ENCODE measurements at regions not wholly inside any gene's neighbourhood (a gene's known extent, or its start where the extent isn't known, plus 50 kb on each side); places are given as distances from the start of the nearest gene placed in this dataset.

DNA sequence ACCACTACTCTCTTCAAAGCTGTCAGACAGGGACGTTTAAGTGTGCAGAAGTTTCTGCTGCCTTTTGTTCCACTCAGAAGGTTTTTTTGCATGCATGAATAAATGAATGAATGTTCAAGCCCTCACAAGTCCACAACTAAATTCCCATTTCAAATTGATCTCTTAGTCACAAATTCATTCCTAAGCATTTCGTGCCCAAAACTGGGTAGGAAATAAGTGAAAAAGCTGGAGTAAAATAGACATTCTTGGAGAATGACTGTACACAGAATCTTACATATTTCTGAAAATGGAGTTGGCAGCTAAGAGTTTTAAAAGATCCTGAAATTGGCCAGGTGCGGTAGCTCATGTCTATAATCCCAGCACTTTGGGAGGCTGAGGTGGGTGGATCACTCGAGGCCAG is 117.6 kb downstream of the PERP start:
- no peaks in the 10 kb centered on the region for H3K4me1 ChIP-seq (ENCODE audit: control insufficient read depth, insufficient read depth, low read length)
- no peak for ATAC-seq
- H3K36me3 ChIP-seq (ENCODE audit: control insufficient read depth, insufficient read depth, low read length): no peaks in the 10 kb centered on the region
- BruUV-seq (replicated peaks): no TSS peak
- H3K27ac ChIP-seq (ENCODE audit: low read length): no peak overlapping the region
- H3K27me3 ChIP-seq (ENCODE audit: control insufficient read depth, insufficient read depth, low read length): no peaks in the 10 kb centered on the region
- ChIA-PET POLR2A (no interaction called here), CTCF (no interaction called here)
- in situ Hi-C loops (cut with HindIII; ENCODE audit: low pct_unique_long_range_greater_than_20kb, low sequenced_read_pairs) (no loop called here), intact Hi-C loops (cut with micrococcal nuclease; ENCODE audit: unreplicated experiment) (no loop called here)
- no peak overlapping the region for H3K4me3 ChIP-seq (ENCODE audit: low read depth in 2 of 2, low read length in 2 of 2)
- no peaks in the 10 kb centered on the region for H3K9me3 ChIP-seq (ENCODE audit: control insufficient read depth, insufficient read depth, low read depth, low read length)
- no peak for DNase-seq (ENCODE audit: low read depth, low spot score)
- TF ChIP-seq, protein P1, sequence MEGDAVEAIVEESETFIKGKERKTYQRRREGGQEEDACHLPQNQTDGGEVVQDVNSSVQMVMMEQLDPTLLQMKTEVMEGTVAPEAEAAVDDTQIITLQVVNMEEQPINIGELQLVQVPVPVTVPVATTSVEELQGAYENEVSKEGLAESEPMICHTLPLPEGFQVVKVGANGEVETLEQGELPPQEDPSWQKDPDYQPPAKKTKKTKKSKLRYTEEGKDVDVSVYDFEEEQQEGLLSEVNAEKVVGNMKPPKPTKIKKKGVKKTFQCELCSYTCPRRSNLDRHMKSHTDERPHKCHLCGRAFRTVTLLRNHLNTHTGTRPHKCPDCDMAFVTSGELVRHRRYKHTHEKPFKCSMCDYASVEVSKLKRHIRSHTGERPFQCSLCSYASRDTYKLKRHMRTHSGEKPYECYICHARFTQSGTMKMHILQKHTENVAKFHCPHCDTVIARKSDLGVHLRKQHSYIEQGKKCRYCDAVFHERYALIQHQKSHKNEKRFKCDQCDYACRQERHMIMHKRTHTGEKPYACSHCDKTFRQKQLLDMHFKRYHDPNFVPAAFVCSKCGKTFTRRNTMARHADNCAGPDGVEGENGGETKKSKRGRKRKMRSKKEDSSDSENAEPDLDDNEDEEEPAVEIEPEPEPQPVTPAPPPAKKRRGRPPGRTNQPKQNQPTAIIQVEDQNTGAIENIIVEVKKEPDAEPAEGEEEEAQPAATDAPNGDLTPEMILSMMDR (IDR thresholded peaks at IDR 0.05): no peak
- TF ChIP-seq, protein P2, sequence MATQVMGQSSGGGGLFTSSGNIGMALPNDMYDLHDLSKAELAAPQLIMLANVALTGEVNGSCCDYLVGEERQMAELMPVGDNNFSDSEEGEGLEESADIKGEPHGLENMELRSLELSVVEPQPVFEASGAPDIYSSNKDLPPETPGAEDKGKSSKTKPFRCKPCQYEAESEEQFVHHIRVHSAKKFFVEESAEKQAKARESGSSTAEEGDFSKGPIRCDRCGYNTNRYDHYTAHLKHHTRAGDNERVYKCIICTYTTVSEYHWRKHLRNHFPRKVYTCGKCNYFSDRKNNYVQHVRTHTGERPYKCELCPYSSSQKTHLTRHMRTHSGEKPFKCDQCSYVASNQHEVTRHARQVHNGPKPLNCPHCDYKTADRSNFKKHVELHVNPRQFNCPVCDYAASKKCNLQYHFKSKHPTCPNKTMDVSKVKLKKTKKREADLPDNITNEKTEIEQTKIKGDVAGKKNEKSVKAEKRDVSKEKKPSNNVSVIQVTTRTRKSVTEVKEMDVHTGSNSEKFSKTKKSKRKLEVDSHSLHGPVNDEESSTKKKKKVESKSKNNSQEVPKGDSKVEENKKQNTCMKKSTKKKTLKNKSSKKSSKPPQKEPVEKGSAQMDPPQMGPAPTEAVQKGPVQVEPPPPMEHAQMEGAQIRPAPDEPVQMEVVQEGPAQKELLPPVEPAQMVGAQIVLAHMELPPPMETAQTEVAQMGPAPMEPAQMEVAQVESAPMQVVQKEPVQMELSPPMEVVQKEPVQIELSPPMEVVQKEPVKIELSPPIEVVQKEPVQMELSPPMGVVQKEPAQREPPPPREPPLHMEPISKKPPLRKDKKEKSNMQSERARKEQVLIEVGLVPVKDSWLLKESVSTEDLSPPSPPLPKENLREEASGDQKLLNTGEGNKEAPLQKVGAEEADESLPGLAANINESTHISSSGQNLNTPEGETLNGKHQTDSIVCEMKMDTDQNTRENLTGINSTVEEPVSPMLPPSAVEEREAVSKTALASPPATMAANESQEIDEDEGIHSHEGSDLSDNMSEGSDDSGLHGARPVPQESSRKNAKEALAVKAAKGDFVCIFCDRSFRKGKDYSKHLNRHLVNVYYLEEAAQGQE (IDR thresholded peaks at IDR 0.05; ENCODE audit: insufficient read depth in 1 of 2, low read depth in 2 of 2, low read length in 1 of 2): no peak
- TF ChIP-seq TCF7L2 (IDR thresholded peaks at IDR 0.05; ENCODE audit: low read depth, low read length) (no peak), SIN3A (IDR thresholded peaks at IDR 0.05; ENCODE audit: borderline replicate concordance, insufficient read depth, low read depth, low read length) (no peak), POLR2AphosphoS5 (IDR thresholded peaks at IDR 0.05; ENCODE audit: low read depth, low read length) (no peak)

DNA sequence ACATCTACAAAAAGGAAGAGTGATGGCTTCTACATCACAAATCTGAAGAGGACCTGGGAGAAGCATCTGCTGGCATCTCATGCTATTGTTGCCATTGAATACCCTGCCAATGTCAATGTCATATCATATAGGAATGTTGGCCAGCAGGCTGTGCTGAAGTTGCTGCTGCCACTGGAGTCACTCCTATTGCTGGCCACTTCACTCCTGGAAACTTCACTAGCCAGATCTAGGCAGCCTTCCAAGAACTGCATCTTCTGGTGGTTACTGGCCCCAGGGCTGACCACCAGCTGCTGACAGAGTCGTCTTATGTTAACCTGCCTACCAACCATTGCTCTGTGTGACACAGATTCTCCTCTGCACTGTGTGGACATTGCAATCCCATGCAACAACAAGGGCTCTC is 111.8 kb downstream of the PERP start:
- no peak for TF ChIP-seq SIN3A (IDR thresholded peaks at IDR 0.05; ENCODE audit: borderline replicate concordance, insufficient read depth, low read depth, low read length)
- ChIA-PET CTCF (no interaction called here), POLR2A (no interaction called here)
- in situ Hi-C loops (cut with HindIII; ENCODE audit: low pct_unique_long_range_greater_than_20kb, low sequenced_read_pairs): no loop called here
- Histone ChIP-seq H3K4me3 (ENCODE audit: low read depth in 2 of 2, low read length in 2 of 2) (no peak overlapping the region), H3K36me3 (ENCODE audit: control insufficient read depth, insufficient read depth, low read length) (no peaks in the 10 kb centered on the region), H3K9me3 (ENCODE audit: control insufficient read depth, insufficient read depth, low read depth, low read length) (no peaks in the 10 kb centered on the region), H3K4me1 (ENCODE audit: control insufficient read depth, insufficient read depth, low read length) (no peaks in the 10 kb centered on the region), H3K27me3 (ENCODE audit: control insufficient read depth, insufficient read depth, low read length) (no peaks in the 10 kb centered on the region), H3K27ac (ENCODE audit: low read length) (no peak overlapping the region)
- intact Hi-C loops (cut with micrococcal nuclease; ENCODE audit: unreplicated experiment): no loop called here
- DNase-seq (ENCODE audit: low read depth, low spot score) (no peak), ATAC-seq (no peak)
- no TSS peak for BruUV-seq (replicated peaks)

DNA sequence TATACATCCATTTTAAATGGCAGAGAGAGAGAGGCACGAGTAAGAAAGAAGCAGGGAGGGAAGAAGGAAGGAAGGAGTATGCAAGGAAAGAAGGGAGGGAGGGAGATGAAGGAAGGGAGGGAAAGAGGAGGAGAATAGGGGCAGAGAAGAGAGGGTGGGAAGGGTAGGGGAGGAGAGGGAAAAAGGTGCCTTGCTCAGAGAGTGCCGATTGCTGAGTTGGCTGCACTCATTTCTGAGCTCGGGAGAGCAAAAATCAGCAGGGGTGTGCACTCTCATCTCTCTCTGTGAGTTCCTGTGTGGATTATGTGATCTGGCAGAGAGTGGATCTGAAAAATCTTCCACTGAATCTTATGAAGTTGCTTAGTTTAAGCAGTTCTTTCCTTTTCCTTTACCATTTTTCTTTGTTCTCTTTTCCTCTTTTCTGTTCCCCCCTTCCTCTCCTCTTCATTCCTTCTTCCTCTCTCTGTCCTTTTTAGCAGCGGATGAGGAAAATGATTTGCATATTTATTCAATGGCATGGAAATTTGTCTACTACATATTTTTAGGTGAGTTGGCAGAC is 108.7 kb downstream of the PERP start:
- no peak overlapping the region for H3K27ac ChIP-seq (ENCODE audit: low read length)
- H3K9me3 ChIP-seq (ENCODE audit: control insufficient read depth, insufficient read depth, low read depth, low read length): no peaks in the 10 kb centered on the region
- in situ Hi-C loops (cut with HindIII; ENCODE audit: low pct_unique_long_range_greater_than_20kb, low sequenced_read_pairs): no loop called here
- BruUV-seq (replicated peaks): no TSS peak
- POLR2A ChIA-PET: no interaction called here
- CTCF ChIA-PET: no interaction called here
- H3K4me3 ChIP-seq (ENCODE audit: low read depth in 2 of 2, low read length in 2 of 2): no peak overlapping the region
- no peak for DNase-seq (ENCODE audit: low read depth, low spot score)
- H3K27me3 ChIP-seq (ENCODE audit: control insufficient read depth, insufficient read depth, low read length): no peaks in the 10 kb centered on the region
- no peak for ATAC-seq
- TF ChIP-seq, protein P2 (IDR thresholded peaks at IDR 0.05; ENCODE audit: insufficient read depth in 1 of 2, low read depth in 2 of 2, low read length in 1 of 2): no peak
- TF ChIP-seq TCF7L2 (IDR thresholded peaks at IDR 0.05; ENCODE audit: low read depth, low read length) (no peak), POLR2AphosphoS5 (IDR thresholded peaks at IDR 0.05; ENCODE audit: low read depth, low read length) (no peak), SIN3A (IDR thresholded peaks at IDR 0.05; ENCODE audit: borderline replicate concordance, insufficient read depth, low read depth, low read length) (no peak)
- TF ChIP-seq, protein P1 (IDR thresholded peaks at IDR 0.05): no peak
- H3K36me3 ChIP-seq (ENCODE audit: control insufficient read depth, insufficient read depth, low read length): no peaks in the 10 kb centered on the region
- H3K4me1 ChIP-seq (ENCODE audit: control insufficient read depth, insufficient read depth, low read length): peaks cover 8% of the 10 kb centered on the region
- intact Hi-C loops (cut with micrococcal nuclease; ENCODE audit: unreplicated experiment): no loop called here

Data from Panc1 (cell line).